BE2C (cell line): ENCODE measurements at regions not wholly inside any gene's neighbourhood (a gene's known extent, or its start where the extent isn't known, plus 50 kb on each side); places are given as distances from the start of the nearest gene placed in this dataset.

Source experiments
- DNase-seq: peaks from one replicate; pipeline ENCODE4 v3.0.0-alpha.2; 2020
- H3K27me3 ChIP-seq: fragments of 250-450 bp; sonication (Bioruptor Pico); 2 replicates; pipeline ENCODE4 v1.5.1; 2020; ENCODE audit warnings: mild to moderate bottlenecking
- H3K36me3 ChIP-seq: fragments of 250-450 bp; sonication (Bioruptor Pico); 2 replicates; pipeline ENCODE4 v1.5.1; 2020; ENCODE audit warnings: mild to moderate bottlenecking
- H3K4me1 ChIP-seq: fragments of 250-450 bp; sonication (Bioruptor Pico); 2 replicates; pipeline ENCODE4 v1.5.1; 2020
- H3K4me3 ChIP-seq: 2 replicates; pipeline ENCODE4 v1.5.1; 2011; ENCODE audit warnings: low read depth, low read length
- H3K9me3 ChIP-seq: fragments of 250-450 bp; sonication (Bioruptor Pico); 2 replicates; pipeline ENCODE4 v1.5.1; 2020
- CTCF ChIP-seq: IDR thresholded peaks from 2 replicates; pipeline ENCODE4 v1.5.1; 2012; ENCODE audit warnings: mild to moderate bottlenecking, low read depth, low read length

GRCh38 chr14:65872536-65872935, 460.0 kb downstream of the FUT8 start:
- H3K36me3 ChIP-seq, result no peaks in the 10 kb centered on the region
- no peaks in the 10 kb centered on the region for H3K9me3 ChIP-seq
- H3K27me3 ChIP-seq, result peaks cover 5% of the 10 kb centered on the region
- no peak for DNase-seq
- no peak for TF ChIP-seq CTCF
- no peaks in the 10 kb centered on the region for H3K4me1 ChIP-seq
- no peak overlapping the region for H3K4me3 ChIP-seq

- TF ChIP-seq CTCF, result no peak
- DNase-seq, result no peak
- H3K9me3 ChIP-seq, result no peaks in the 10 kb centered on the region
These were observed 464.6 kb downstream of the FUT8 start for GRCh38 chr14:65877166-65877565.

GRCh38 chr14:65877624-65878023, 465.1 kb downstream of the FUT8 start:
- no peaks in the 10 kb centered on the region for H3K4me1 ChIP-seq

More at GRCh38 chr14:65877166-65877565, 464.6 kb downstream of the FUT8 start:
- Histone ChIP-seq H3K36me3 (no peaks in the 10 kb centered on the region), H3K4me3 (no peak overlapping the region), H3K4me1 (no peaks in the 10 kb centered on the region), H3K27me3 (peaks cover 5% of the 10 kb centered on the region)

GRCh38 chr14:65878586-65878985, 466.1 kb downstream of the FUT8 start:
- H3K9me3 ChIP-seq, result no peaks in the 10 kb centered on the region
- H3K36me3 ChIP-seq, result no peaks in the 10 kb centered on the region
- no peak for TF ChIP-seq CTCF
- H3K4me1 ChIP-seq, result no peaks in the 10 kb centered on the region
- no peak overlapping the region for H3K4me3 ChIP-seq
- no peak for DNase-seq
- peaks cover 5% of the 10 kb centered on the region for H3K27me3 ChIP-seq

More at GRCh38 chr14:65877624-65878023, 465.1 kb downstream of the FUT8 start:
- H3K36me3 ChIP-seq, result no peaks in the 10 kb centered on the region
- H3K27me3 ChIP-seq, result peaks cover 5% of the 10 kb centered on the region
- no peak for DNase-seq
- no peak overlapping the region for H3K4me3 ChIP-seq
- no peak for TF ChIP-seq CTCF
- H3K9me3 ChIP-seq, result no peaks in the 10 kb centered on the region

GRCh38 chr14:65879248-65880009, 466.9 kb downstream of the FUT8 start:
- H3K4me1 ChIP-seq, result no peaks in the 10 kb centered on the region
- H3K36me3 ChIP-seq, result no peaks in the 10 kb centered on the region
- no peak overlapping the region for H3K4me3 ChIP-seq
- H3K9me3 ChIP-seq, result no peaks in the 10 kb centered on the region
- no peak for DNase-seq
- no peak for TF ChIP-seq CTCF
- peaks cover 5% of the 10 kb centered on the region for H3K27me3 ChIP-seq

GRCh38 chr14:65880507-65880906, 468.0 kb downstream of the FUT8 start:
- Histone ChIP-seq H3K9me3 (no peaks in the 10 kb centered on the region), H3K36me3 (no peaks in the 10 kb centered on the region), H3K27me3 (no peaks in the 10 kb centered on the region), H3K4me3 (no peak overlapping the region), H3K4me1 (no peaks in the 10 kb centered on the region)
- no peak for TF ChIP-seq CTCF
- DNase-seq, result no peak
